HG02970 (cell line): ENCODE measurements at regions not wholly inside any gene's neighbourhood (a gene's known extent, or its start where the extent isn't known, plus 50 kb on each side); places are given as distances from the start of the nearest gene placed in this dataset.

ENCODE experiments used
- ATAC-seq: cut with Tn5 transposase; IDR thresholded peaks from one replicate; pipeline ENCODE4 v1.9.1; 2021; ENCODE audit warnings: mild to moderate bottlenecking, moderate library complexity, moderate number of reproducible peaks; ENCODE audit not compliant: unreplicated experiment, low FRiP score

- ATAC-seq = no peak
Measured at GRCh38 chr4:18957716-18958115, 936.2 kb upstream of the LCORL start.

DNA sequence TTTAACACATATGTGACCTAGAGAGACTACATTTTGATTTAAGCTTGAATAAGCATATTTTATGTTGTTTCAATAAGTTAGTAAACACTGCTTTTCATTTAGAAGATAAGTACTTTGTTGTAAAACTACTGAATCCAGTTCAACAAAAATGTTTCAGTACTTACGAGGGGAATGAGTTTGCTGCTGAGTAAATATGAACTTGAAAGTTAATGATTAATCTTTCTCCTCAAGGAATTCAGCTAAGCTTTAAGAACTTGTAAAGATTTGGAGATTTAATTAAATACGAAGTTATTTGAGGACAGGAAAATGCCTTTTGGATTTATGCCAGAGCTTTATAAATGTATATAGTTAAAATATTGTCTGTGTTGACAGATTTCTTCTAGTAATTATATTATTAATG, 933.0 kb upstream of the LCORL start:
- no peak for ATAC-seq

GRCh38 chr4:18953613-18954012, 932.1 kb upstream of the LCORL start:
- ATAC-seq = no peak

DNA sequence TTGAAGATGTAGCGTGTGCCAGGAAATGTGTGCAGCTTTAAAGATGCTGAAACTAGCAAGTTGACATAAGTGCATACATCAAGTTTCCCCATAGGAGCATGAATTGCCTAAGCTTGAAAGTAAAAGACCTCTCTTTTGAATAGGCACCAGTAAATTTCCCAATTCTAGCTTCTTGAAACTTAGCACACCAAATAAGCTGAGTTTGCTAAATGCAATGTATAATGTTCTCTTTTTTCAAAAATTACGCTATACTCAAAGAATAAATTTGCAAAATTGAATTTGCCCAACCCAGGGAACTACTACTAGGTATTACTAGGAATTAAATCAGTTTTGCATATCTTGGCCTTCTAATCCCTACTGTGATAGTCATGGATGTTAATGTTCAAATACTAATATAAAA, 923.9 kb upstream of the LCORL start:
- no peak for ATAC-seq

DNA sequence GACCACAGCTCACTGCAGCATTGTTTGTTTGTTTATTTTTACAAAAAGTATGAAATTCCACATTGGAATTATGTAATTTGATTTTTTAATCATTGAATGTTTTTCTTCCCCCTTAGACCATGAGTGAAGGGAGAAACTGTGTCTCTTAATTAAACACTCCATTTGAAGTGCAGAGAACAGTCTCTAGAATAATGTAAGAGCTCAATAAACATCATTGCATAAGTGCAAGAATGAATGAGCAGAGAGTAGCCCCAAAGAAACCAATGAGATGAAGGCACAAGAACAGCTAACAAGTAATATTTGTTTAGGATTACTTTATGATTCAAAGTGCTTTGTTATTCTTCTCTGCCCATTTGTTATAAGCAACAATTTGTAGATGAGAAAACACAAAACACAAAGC, 921.3 kb upstream of the LCORL start:
- ATAC-seq = no peak

DNA sequence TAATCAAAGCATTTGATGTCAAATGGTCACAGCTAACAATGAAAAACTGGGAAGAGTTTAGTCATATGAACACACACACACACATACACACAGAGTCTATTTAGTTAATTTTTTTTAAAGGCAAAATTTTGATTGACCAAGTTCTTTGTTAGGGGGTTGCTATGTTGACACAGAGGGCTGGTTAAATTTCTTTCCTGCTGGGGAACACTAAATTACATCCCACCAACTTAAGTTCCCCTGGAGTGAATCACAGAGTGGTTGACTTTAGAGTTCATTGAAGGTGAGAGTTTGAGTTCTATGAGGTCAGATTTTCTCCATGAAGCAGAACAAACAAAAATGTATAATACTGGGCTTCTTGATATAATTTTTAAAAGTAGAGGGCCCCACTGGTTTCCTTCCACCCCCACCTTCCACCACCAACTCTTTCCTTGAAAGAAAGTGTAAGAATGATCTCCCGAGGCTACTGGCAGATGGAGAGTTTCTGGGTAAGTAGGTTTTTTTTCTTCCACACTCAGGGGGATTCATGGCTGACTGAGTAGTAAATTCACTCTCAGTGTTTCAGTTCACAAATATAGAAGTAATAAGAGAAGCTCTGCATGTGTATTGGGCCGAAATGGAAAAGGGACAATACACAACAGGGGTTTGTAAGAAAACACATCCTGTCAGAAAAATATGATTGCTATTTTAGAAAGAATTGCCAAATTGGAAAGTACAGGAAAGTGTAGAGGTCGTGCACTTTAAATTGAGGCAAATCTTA, 917.0 kb upstream of the LCORL start:
- ATAC-seq = no peak

- no peak for ATAC-seq
Measured at GRCh38 chr4:18937746-18938145, 916.2 kb upstream of the LCORL start.

DNA sequence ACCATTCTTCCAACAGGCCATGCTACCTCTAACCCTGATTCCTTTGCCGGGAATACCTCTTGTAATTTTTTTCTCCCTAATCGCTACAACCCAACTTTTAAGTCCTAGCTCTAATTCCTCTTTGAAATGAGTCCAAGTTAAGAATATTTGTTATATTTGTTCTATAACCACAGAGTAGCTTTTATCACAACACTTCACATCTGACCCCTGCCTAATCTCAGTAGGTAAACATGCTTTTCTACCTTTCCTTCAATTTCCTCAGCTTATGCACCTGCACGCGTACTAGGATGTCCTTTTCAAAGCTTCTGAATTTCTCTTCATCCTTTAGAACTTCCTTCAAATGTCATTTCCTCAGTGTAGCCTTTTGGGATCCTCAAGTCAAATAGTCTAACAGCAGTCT, 915.5 kb upstream of the LCORL start:
- no peak for ATAC-seq

- no peak for ATAC-seq
Measured at GRCh38 chr4:18935659-18936345, 914.2 kb upstream of the LCORL start.

DNA sequence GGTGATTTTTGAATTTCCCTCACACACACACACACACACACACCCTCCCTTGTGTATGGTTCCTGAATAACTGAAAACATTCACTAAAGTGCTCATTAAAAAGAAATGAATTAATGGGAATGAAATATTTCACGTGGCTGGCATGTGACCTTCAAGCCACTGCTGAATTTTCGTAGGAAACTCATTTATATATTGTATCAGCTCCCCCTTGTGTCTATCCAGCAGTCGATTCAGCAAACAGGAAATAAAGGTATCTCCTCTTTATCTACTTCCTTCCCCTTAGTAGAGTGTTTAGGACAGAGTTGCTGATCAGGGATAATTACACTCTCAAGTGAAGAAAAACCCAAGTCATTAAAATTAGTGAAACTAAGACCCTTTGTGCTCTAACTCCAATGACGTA, 912.6 kb upstream of the LCORL start:
- no peak for ATAC-seq

GRCh38 chr4:18932730-18933339, 911.3 kb upstream of the LCORL start:
- no peak for ATAC-seq

GRCh38 chr4:18931643-18932377, 910.3 kb upstream of the LCORL start:
- ATAC-seq = no peak

GRCh38 chr4:18930487-18930886, 908.9 kb upstream of the LCORL start:
- ATAC-seq = no peak

DNA sequence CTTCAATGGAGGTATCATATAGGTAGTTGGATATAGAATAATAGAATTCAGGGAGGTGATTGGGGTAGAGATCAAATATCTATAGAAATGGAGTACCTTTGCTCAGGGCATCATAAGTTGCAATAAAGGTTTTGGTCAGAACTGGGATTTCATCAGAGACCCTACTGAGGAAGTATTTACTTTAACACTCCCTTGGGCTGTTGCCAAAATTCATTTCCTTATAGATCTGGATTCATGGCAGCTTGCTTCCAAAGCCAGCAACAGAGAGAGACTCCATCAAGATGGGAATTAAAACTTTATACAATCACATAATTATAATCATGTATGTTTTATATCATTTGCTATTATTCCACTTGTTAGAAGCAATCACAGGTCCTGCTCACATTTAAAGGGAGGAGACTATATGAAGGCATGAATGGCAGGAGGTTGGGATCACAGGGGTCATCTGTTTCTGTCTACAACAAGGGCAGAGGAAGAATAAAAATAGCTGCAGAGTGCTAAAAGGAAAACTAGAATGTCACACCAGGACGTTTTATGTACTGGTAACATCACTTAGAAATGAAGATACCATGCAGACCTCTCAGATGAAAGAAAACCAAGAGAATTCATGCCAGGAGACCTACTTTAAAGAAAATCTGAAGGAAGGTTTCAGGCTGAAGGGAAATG, 902.1 kb upstream of the LCORL start:
- ATAC-seq = no peak

- no peak for ATAC-seq
Measured at GRCh38 chr4:18917689-18918088, 896.1 kb upstream of the LCORL start.

GRCh38 chr4:18914182-18914581, 892.6 kb upstream of the LCORL start:
- no peak for ATAC-seq

- ATAC-seq = no peak
Measured at GRCh38 chr4:18894928-18895327, 873.4 kb upstream of the LCORL start.

DNA sequence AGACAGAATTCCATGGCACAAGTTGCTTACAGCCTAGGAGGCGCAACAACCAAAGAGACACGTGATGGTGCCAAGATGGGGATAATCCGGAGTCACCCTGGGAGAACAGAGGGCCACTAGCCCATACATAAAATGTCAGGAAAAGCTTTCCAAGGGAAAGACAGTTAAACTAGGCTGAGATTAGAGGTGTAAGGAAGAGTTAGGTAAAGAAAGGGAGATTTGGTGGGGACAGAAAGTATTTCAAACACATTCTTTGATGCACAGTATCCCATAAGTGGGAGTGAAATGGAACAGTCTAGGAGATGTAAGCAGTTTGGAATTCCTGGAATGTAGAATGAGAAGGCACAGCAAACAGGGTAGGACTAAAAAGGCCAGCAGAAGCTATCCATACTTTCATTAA, 860.9 kb upstream of the LCORL start:
- ATAC-seq = no peak

GRCh38 chr4:18881556-18881955, 860.0 kb upstream of the LCORL start:
- no peak for ATAC-seq

- ATAC-seq = no peak
Measured at GRCh38 chr4:18880871-18881270, 859.3 kb upstream of the LCORL start.

- no peak for ATAC-seq
Measured at GRCh38 chr4:18878561-18878960, 857.0 kb upstream of the LCORL start.
